ENCODE measurements at regions not wholly inside any gene's neighbourhood (a gene's known extent, or its start where the extent isn't known, plus 50 kb on each side); places are given as distances from the start of the nearest gene placed in this dataset.

GRCh38 chr5:68134033-68134668 is 81.4 kb upstream of the PIK3R1 start:
- TF ChIP-seq GATA3 (IDR thresholded peaks at IDR 0.05; ENCODE audit: low read depth, low read length) (no peak), GATA2 (IDR thresholded peaks at IDR 0.05; ENCODE audit: low read depth, low read length) (no peak)

DNA sequence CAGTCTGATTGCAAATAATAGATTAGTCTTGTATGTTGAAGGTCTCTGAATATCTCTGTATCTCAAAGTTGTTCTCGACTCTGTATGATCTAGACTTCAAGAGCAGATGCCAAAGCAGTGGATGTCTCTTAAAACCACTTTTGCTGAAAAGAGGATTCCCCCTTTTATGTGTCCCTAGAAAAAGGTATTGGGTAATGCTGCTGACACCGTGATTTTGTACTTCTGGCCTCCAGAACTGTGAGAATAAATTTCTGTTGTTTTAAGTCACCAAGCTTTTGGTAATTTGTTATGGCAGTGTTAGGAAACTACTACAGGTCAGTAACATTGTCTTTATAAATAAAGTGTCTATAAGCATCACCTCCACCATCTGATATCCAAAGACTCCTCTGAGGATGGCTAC is 85.3 kb upstream of the PIK3R1 start:
- TF ChIP-seq GATA2 (IDR thresholded peaks at IDR 0.05; ENCODE audit: low read depth, low read length) (no peak), GATA3 (IDR thresholded peaks at IDR 0.05; ENCODE audit: low read depth, low read length) (no peak)

DNA sequence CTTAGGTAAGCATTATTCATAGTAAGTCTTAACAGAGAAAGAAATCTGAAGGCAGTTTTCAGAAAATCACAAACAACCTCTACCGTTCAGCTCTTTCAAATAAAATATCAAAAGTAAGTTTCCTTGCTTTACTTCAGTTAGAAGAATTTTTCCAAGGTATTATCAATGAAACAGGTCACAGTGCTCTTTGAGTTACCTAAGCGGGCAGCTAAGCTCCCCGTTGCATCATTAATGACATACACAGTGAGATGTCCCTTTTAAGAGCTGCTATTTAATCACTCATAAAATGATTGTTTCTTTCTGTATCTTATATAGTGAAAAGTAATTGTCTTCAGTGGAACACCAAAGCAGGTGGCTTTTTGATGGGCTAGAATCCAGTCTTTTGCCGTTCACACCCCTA is 86.2 kb upstream of the PIK3R1 start:
- no peak for TF ChIP-seq GATA2 (IDR thresholded peaks at IDR 0.05; ENCODE audit: low read depth, low read length)
- no peak for TF ChIP-seq GATA3 (IDR thresholded peaks at IDR 0.05; ENCODE audit: low read depth, low read length)

GRCh38 chr5:68126886-68127285 is 88.7 kb upstream of the PIK3R1 start:
- no peak for TF ChIP-seq GATA2 (IDR thresholded peaks at IDR 0.05; ENCODE audit: low read depth, low read length)
- no peak for TF ChIP-seq GATA3 (IDR thresholded peaks at IDR 0.05; ENCODE audit: low read depth, low read length)

DNA sequence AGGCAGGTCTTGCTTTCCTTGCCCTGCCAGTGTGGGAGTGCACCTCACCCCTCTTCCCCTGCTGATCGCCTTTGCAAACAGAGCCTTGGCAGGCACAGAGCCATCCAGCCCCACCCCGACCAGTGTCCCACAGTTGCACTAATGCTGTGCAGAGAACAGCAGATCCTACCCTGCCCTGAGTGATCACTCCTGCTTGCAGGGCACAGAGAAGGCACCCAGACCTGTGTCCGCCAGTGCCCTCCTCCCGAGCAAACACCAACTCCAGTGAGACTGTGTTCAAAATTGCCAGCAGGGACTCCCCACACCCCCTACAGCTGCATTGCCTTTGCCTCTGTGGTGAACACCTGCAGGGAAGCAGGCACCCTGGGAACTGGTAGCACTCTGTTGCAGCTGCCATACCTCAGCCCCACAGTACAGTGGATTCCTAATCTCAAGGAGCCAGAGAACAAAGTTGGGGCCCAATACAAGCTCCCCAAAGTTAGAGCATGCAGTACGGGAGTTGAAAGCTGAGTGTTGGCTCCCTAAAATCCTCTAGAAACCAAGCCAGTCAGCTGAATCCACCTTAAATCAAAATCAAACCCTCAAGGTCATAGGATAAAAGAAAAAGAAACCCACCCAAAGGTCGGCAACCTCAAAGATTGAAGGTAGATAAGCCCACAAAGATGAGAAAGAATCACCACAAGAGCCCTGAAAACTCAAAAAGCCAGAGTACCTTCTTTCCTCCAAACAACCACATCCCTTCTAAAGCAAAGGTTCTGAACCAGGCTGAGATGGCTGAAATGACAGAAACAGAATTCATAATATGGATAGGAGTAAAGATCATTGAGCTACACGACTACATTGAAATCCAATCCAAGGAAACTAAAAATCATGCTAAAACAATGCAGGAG is 92.9 kb upstream of the PIK3R1 start:
- no peak for TF ChIP-seq GATA3 (IDR thresholded peaks at IDR 0.05; ENCODE audit: low read depth, low read length)
- TF ChIP-seq GATA2 (IDR thresholded peaks at IDR 0.05; ENCODE audit: low read depth, low read length), result no peak

GRCh38 chr5:68116868-68117411 is 98.6 kb upstream of the PIK3R1 start:
- no peak for TF ChIP-seq GATA2 (IDR thresholded peaks at IDR 0.05; ENCODE audit: low read depth, low read length)
- no peak for TF ChIP-seq GATA3 (IDR thresholded peaks at IDR 0.05; ENCODE audit: low read depth, low read length)

DNA sequence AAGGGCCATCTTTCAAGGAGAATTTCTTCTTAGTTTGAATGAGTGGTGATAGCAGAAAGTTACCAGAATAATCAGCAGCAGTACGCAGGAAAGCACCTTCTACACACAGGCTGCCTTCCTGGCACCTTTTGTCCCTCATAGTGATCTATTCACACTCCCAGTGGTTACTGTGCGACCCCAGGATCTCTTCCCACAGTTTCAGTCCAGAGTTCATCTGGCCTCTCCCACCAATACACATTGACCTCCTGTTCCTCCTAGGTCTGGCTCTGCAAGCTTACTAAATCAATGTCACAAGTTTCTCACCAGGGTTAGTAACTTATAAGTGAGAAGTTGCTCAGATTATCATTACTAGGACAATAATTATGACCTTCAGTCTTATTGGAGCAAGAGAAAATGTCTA is 99.1 kb upstream of the PIK3R1 start:
- no peak for TF ChIP-seq GATA3 (IDR thresholded peaks at IDR 0.05; ENCODE audit: low read depth, low read length)
- no peak for TF ChIP-seq GATA2 (IDR thresholded peaks at IDR 0.05; ENCODE audit: low read depth, low read length)

GRCh38 chr5:68115584-68115983 is 100.0 kb upstream of the PIK3R1 start:
- TF ChIP-seq GATA3 (IDR thresholded peaks at IDR 0.05; ENCODE audit: low read depth, low read length) (no peak), GATA2 (IDR thresholded peaks at IDR 0.05; ENCODE audit: low read depth, low read length) (no peak)

DNA sequence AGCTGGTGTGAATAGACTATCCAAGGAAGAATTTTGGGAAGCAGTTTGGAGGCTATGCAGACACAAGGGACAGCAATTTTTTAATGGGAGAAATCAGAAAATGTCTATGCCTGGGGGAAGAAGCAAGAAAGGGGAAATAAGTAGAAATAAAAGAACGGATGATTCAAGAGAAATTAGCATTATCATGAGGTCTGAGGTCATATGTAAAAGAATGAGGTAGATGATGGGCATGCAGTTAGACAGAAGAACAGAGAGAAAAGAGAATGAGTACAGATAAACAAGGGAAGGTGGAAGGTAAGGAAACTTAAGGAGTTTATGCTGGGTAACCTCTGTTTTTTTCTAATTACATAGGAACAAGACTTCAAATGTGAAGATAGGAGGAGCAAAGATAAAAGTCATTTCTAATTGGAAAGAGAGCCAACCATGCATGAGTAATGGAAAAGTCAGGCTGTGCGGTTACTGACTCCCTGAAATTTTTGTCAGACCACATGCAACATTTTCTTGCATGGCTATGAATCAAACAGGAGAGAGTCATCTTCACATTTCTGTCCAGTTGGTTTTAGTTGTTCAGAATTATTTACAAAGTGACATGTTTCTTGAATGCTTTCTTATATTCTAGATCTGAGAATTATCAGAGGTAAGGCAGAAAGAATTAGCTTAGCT is 101.0 kb upstream of the PIK3R1 start:
- TF ChIP-seq GATA2 (IDR thresholded peaks at IDR 0.05; ENCODE audit: low read depth, low read length) (no peak), GATA3 (IDR thresholded peaks at IDR 0.05; ENCODE audit: low read depth, low read length) (no peak)

DNA sequence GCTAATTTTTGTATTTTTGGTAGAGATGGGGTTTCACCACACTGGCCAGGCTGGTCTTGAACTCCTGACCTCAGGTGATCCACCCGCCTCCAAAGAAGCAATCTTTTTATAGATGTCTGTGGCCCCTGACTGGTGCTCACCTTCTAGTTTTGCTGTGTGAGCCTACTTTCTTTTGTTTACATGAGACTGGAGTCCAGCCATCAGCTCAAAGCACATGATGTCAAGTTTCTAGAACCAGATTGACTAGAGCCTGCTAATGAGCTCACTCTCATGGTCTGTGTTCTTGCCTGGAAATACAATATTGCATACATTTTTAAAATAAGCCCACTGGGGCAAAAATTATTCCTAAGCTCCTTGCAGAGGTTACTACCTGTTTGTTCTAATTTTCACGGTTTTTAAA is 102.9 kb upstream of the PIK3R1 start:
- TF ChIP-seq GATA3 (IDR thresholded peaks at IDR 0.05; ENCODE audit: low read depth, low read length) (no peak), GATA2 (IDR thresholded peaks at IDR 0.05; ENCODE audit: low read depth, low read length) (no peak)

DNA sequence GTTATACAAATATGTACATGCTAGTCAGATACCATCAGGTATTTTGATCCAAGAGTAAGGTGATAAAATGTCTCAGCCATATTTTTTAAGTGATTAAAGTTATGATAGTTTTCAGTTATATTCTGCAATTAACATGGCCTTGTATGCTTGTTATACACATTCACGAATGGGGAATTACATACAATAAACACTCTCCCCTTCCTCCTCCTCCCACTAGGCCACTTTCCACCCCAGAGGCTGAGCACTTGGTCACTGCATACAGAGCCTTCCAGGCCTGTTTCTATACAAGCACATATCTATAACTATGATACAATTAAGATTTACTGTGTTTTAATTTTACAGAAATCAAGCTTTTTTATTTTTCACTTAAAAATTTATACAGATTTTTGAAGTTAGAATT is 104.7 kb upstream of the PIK3R1 start:
- TF ChIP-seq GATA3 (IDR thresholded peaks at IDR 0.05; ENCODE audit: low read depth, low read length), result no peak
- TF ChIP-seq GATA2 (IDR thresholded peaks at IDR 0.05; ENCODE audit: low read depth, low read length), result no peak

GRCh38 chr5:68110264-68110663 is 105.3 kb upstream of the PIK3R1 start:
- TF ChIP-seq GATA3 (IDR thresholded peaks at IDR 0.05; ENCODE audit: low read depth, low read length), result no peak
- no peak for TF ChIP-seq GATA2 (IDR thresholded peaks at IDR 0.05; ENCODE audit: low read depth, low read length)

- TF ChIP-seq GATA3 (IDR thresholded peaks at IDR 0.05; ENCODE audit: low read depth, low read length), result no peak
- no peak for TF ChIP-seq GATA2 (IDR thresholded peaks at IDR 0.05; ENCODE audit: low read depth, low read length)
Observed at GRCh38 chr5:68099327-68099726, 116.2 kb upstream of the PIK3R1 start.

GRCh38 chr5:68093455-68094159 is 121.9 kb upstream of the PIK3R1 start:
- TF ChIP-seq GATA2 (IDR thresholded peaks at IDR 0.05; ENCODE audit: low read depth, low read length), result no peak
- no peak for TF ChIP-seq GATA3 (IDR thresholded peaks at IDR 0.05; ENCODE audit: low read depth, low read length)
